ENCODE measurements at regions not wholly inside any gene's neighbourhood (a gene's known extent, or its start where the extent isn't known, plus 50 kb on each side); places are given as distances from the start of the nearest gene placed in this dataset.

- H3K36me3 ChIP-seq (ENCODE audit: insufficient read depth, insufficient read length, low read length) = no peaks in the 10 kb centered on the region
- peaks cover 11% of the 10 kb centered on the region for H3K4me1 ChIP-seq (ENCODE audit: insufficient read depth, insufficient read length)
- no peak overlapping the region for H3K4me3 ChIP-seq (ENCODE audit: insufficient read length, low read depth)
- no peak overlapping the region for H3K9ac ChIP-seq (ENCODE audit: insufficient read length, low read depth)
- H3K27me3 ChIP-seq (ENCODE audit: insufficient read depth, insufficient read length) = peaks cover 7% of the 10 kb centered on the region
- DNase-seq (ENCODE audit: low read depth, low spot score) = no peak
- TF ChIP-seq SUZ12 (IDR thresholded peaks at IDR 0.05; ENCODE audit: extremely low read depth, insufficient read depth, insufficient read length) (no peak), YY1 (IDR thresholded peaks at IDR 0.05; ENCODE audit: insufficient read depth, insufficient read length) (no peak), ZNF274 (IDR thresholded peaks at IDR 0.05; ENCODE audit: low read depth, low read length) (no peak)
- H3K9me3 ChIP-seq (ENCODE audit: insufficient read depth, low read length) = no peaks in the 10 kb centered on the region
Measured at GRCh38 chr10:63711361-63711760, 190.2 kb downstream of the REEP3 start.

DNA sequence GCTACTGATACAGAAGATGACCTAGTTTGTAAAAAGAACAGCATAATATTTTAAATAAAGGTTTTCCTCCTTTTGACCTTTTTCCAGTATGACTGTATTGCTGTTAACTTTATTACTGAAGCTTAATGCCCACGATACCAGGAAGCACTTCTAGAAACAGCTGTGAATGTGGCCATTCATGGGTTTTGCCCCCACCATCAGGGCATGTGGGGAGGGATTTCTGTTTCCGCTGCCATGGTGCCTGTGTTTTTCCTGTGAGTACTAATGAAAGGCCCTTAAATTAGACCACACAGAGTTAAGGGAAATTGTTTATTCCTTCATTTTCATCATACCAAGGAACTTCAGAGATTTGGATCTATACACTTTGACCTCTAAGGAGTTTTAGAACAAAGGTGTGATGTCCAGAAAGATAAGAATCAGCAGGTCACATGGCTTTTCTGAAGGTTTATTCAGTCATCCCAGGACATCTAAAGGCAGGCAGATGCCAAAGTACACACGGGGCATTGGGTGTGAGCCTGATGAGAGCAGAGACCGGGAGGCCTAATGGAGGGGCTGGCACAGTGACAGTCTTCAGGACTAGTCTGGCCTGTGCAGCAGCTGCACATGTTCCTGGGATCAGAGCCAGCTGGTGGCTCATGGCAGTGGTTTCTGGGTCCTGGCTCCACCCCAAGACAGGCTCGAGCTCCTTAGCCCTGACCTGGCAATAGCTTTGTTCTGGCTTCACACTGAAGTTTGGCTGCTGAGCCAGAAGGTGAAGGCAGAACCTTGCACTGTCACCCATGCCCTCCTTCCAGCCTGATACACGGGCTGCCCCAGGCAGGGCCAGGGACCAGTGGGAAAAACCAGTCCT lies 190.9 kb downstream of the REEP3 start:
- peaks cover 7% of the 10 kb centered on the region for H3K27me3 ChIP-seq (ENCODE audit: insufficient read depth, insufficient read length)
- peak overlapping the region; percentile 58 for H3K9ac ChIP-seq (ENCODE audit: insufficient read length, low read depth)
- TF ChIP-seq SUZ12 (IDR thresholded peaks at IDR 0.05; ENCODE audit: extremely low read depth, insufficient read depth, insufficient read length) (no peak), ZNF274 (IDR thresholded peaks at IDR 0.05; ENCODE audit: low read depth, low read length) (no peak), YY1 (IDR thresholded peaks at IDR 0.05; ENCODE audit: insufficient read depth, insufficient read length) (no peak)
- no peaks in the 10 kb centered on the region for H3K9me3 ChIP-seq (ENCODE audit: insufficient read depth, low read length)
- no peak for DNase-seq (ENCODE audit: low read depth, low spot score)
- no peaks in the 10 kb centered on the region for H3K36me3 ChIP-seq (ENCODE audit: insufficient read depth, insufficient read length, low read length)
- no peak overlapping the region for H3K4me3 ChIP-seq (ENCODE audit: insufficient read length, low read depth)
- peaks cover 11% of the 10 kb centered on the region for H3K4me1 ChIP-seq (ENCODE audit: insufficient read depth, insufficient read length)

DNA sequence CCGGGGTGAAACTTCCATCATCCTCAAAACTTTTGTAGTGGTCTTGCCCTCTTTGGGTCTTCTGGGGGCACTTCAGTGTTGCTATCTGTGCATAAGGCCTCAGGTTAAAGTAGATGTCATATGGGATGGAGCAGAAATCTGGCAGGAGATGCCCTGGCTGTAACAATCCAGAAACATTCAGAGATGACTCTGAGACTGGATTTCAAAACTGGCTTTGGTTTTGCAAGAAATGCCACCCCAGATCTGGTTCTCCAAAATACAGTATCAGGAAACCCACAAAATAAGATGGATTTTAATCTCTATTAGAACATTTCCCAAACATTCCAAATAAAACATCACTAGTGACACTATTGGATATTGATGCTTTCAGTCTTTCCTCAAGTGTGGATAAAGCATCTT lies 191.5 kb downstream of the REEP3 start:
- peaks cover 11% of the 10 kb centered on the region for H3K4me1 ChIP-seq (ENCODE audit: insufficient read depth, insufficient read length)
- no peak overlapping the region for H3K4me3 ChIP-seq (ENCODE audit: insufficient read length, low read depth)
- DNase-seq (ENCODE audit: low read depth, low spot score) = no peak
- no peaks in the 10 kb centered on the region for H3K36me3 ChIP-seq (ENCODE audit: insufficient read depth, insufficient read length, low read length)
- peak overlapping the region; percentile 58 for H3K9ac ChIP-seq (ENCODE audit: insufficient read length, low read depth)
- TF ChIP-seq ZNF274 (IDR thresholded peaks at IDR 0.05; ENCODE audit: low read depth, low read length) (no peak), SUZ12 (IDR thresholded peaks at IDR 0.05; ENCODE audit: extremely low read depth, insufficient read depth, insufficient read length) (no peak), YY1 (IDR thresholded peaks at IDR 0.05; ENCODE audit: insufficient read depth, insufficient read length) (no peak)
- H3K27me3 ChIP-seq (ENCODE audit: insufficient read depth, insufficient read length) = peaks cover 7% of the 10 kb centered on the region
- H3K9me3 ChIP-seq (ENCODE audit: insufficient read depth, low read length) = no peaks in the 10 kb centered on the region

DNA sequence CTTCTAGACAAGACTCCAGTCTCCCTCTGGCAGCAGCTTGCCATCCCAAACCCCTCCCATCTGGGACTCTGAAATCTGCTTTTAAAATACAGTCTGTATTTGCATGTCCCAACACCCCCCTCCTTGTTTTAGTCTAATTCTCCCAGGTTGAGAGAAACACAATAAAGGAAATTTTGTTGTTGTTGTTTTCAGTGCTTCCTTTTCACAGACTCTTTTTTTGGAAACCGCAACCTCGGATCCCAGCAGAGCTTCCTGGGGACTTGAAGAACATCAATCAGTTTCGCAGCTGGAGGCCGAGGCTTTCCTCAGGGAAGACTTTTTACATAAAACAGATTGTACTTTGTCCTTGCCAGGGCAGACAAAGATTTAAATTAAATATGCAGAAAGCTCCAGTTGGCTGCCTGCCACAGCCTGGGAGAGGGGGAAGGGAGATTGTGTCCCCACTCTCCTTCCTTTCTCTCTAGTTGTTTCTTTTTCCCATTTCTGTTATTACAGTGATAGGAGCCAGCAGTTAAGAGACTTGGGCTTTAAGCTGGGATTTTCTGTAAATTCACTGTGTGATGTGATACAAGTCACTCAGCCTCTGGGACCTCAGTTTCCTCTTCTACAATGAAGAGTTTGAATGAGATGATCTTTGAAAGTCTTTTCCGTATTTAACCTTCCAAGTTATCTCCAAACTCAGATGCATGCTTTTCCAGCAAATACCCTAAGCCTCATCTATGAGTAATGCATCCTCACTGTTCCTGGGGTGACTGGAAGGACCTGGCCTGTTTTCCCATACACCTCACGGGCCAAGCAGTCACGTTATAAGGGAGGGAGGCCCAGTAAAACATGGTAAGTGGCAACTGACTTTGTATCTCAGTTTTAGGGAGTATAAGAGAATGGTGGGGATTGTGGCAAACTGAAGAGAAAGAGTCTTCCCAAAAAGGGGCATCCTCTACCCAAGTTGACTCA lies 192.3 kb downstream of the REEP3 start:
- H3K4me1 ChIP-seq (ENCODE audit: insufficient read depth, insufficient read length) = peaks cover 11% of the 10 kb centered on the region
- peak; percentile 99 for DNase-seq (ENCODE audit: low read depth, low spot score)
- peak overlapping the region; percentile 29 for H3K9ac ChIP-seq (ENCODE audit: insufficient read length, low read depth)
- H3K4me3 ChIP-seq (ENCODE audit: insufficient read length, low read depth) = no peak overlapping the region
- H3K36me3 ChIP-seq (ENCODE audit: insufficient read depth, insufficient read length, low read length) = no peaks in the 10 kb centered on the region
- H3K9me3 ChIP-seq (ENCODE audit: insufficient read depth, low read length) = no peaks in the 10 kb centered on the region
- no peak for TF ChIP-seq ZNF274 (IDR thresholded peaks at IDR 0.05; ENCODE audit: low read depth, low read length)
- TF ChIP-seq SUZ12 (IDR thresholded peaks at IDR 0.05; ENCODE audit: extremely low read depth, insufficient read depth, insufficient read length) = no peak
- TF ChIP-seq YY1 (IDR thresholded peaks at IDR 0.05; ENCODE audit: insufficient read depth, insufficient read length) = no peak
- H3K27me3 ChIP-seq (ENCODE audit: insufficient read depth, insufficient read length) = peaks cover 7% of the 10 kb centered on the region

GRCh38 chr10:63716016-63716580 lies 194.9 kb downstream of the REEP3 start:
- Histone ChIP-seq H3K9me3 (ENCODE audit: insufficient read depth, low read length) (no peaks in the 10 kb centered on the region), H3K27me3 (ENCODE audit: insufficient read depth, insufficient read length) (no peaks in the 10 kb centered on the region), H3K4me3 (ENCODE audit: insufficient read length, low read depth) (no peak overlapping the region), H3K9ac (ENCODE audit: insufficient read length, low read depth) (no peak overlapping the region), H3K36me3 (ENCODE audit: insufficient read depth, insufficient read length, low read length) (no peaks in the 10 kb centered on the region), H3K4me1 (ENCODE audit: insufficient read depth, insufficient read length) (peaks cover 10% of the 10 kb centered on the region)
- TF ChIP-seq SUZ12 (IDR thresholded peaks at IDR 0.05; ENCODE audit: extremely low read depth, insufficient read depth, insufficient read length) (no peak), YY1 (IDR thresholded peaks at IDR 0.05; ENCODE audit: insufficient read depth, insufficient read length) (no peak), ZNF274 (IDR thresholded peaks at IDR 0.05; ENCODE audit: low read depth, low read length) (no peak)
- no peak for DNase-seq (ENCODE audit: low read depth, low spot score)

DNA sequence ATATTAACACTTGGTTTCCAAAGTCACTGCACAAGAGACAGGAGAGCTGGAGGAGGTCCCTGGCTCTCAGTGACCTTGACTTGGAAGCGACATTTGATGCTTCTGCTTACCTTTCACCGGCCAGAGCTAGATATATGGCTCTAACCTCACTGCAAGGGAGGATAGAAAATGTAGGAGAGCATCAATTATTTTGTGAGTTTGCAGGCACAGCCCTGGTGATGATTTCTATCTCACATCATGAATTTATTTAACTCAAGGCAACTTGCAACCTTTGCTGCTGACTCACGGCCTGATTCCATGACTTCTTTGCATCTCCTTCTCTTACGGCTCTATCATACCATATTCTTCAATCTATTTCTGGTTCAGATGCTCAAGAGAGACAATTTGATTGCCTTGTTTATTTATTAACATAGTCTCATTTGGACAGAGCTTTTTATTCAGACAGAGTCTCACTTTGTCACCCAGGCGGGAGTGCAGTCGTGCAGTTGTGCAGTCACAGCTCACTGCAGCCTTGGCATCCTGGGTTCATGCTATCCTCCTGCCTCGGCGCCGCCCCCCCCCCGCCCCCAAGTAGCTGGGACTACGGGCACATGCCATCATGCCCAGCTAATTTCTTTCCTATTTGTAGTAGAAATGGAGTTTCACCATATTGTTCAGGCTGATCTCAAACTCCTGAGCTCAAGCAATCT lies 196.0 kb downstream of the REEP3 start:
- Histone ChIP-seq H3K36me3 (ENCODE audit: insufficient read depth, insufficient read length, low read length) (no peaks in the 10 kb centered on the region), H3K27me3 (ENCODE audit: insufficient read depth, insufficient read length) (no peaks in the 10 kb centered on the region), H3K9ac (ENCODE audit: insufficient read length, low read depth) (no peak overlapping the region), H3K4me3 (ENCODE audit: insufficient read length, low read depth) (no peak overlapping the region), H3K9me3 (ENCODE audit: insufficient read depth, low read length) (no peaks in the 10 kb centered on the region), H3K4me1 (ENCODE audit: insufficient read depth, insufficient read length) (peaks cover 4% of the 10 kb centered on the region)
- TF ChIP-seq YY1 (IDR thresholded peaks at IDR 0.05; ENCODE audit: insufficient read depth, insufficient read length) = no peak
- TF ChIP-seq SUZ12 (IDR thresholded peaks at IDR 0.05; ENCODE audit: extremely low read depth, insufficient read depth, insufficient read length) = no peak
- TF ChIP-seq ZNF274 (IDR thresholded peaks at IDR 0.05; ENCODE audit: low read depth, low read length) = no peak
- no peak for DNase-seq (ENCODE audit: low read depth, low spot score)

All from NT2/D1 (cell line).